Right hindlimb (tissue), 1 donor: ENCODE measurements at regions not wholly inside any gene's neighbourhood (a gene's known extent, or its start where the extent isn't known, plus 50 kb on each side); places are given as distances from the start of the nearest gene placed in this dataset.
"Not testable (repeated sequence)": the region's sequence is repeated elsewhere in the genome, so short reads cannot be mapped to it uniquely, and the experiment has no call there.

Experiments
- DNase-seq: peaks from one replicate; pipeline ENCODE4 v3.0.0-alpha.2; 2018

DNA sequence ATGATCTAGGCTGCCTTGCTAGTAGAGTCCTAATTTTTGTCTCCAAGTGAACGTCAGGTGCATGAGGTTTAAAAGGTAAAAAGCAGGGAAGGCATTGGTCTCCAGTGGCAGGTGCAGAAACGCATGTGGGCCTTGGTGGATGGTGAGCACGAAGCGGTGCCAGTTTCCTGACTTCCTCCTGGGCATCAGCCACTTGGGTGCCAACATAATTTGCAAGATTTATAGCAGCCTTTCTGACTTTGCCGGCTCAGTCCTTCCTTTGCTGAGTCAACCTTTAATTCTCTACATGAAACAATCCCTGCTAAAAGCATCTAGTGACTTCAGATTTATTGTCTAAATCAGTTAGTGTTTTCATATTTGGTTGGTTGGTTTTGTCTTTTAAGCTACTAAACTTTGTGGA is 355.7 kb upstream of the TMEM132C start:
- DNase-seq: no peak

DNA sequence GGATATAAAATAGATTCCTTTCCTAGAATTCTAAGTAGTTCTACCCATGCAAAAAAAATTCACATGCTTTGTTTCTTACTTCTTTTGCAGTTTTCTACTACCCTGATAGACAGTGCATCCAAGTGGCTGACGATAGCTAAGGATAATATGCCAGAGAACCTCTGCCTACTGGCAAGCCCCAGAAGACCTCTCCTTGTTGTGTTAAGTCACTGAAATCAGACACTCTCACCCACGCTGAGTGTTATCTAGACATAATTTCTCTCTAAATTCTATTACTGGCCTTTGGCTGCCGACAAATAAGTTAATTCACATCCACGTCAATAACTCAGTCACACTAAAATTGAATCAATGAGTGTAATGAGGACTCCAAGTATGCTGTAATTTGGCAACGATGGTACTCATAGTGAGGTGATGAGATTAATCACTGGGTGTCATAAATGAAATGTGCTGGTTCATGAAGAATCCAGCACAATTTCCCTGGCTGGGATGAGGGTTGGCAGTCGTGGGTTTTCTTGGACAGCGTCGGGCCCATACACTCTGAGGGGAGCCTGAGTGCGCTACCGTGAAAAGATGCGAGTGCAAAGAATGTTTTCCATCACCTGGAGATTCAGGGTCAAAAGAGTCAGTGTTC is 354.8 kb upstream of the TMEM132C start:
- DNase-seq: no peak

DNA sequence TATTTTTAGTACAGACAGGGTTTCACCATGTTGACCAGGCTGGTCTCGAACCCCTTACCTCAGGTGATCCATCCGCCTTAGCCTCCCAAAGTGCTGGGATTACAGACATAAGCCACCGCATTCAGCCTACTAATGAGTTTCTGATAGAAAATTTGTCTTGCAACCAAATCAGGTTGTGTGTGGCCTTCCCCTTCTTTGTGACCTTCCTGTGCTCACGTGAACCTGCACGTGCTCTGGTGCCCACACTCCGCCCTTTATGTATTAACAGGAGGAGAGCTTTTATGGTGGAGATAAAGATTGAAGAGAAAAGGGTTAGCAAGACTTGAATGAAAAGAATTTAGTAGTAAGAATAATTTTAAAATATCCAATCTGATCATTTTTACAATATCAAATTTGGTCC is 343.5 kb upstream of the TMEM132C start:
- no peak for DNase-seq

DNA sequence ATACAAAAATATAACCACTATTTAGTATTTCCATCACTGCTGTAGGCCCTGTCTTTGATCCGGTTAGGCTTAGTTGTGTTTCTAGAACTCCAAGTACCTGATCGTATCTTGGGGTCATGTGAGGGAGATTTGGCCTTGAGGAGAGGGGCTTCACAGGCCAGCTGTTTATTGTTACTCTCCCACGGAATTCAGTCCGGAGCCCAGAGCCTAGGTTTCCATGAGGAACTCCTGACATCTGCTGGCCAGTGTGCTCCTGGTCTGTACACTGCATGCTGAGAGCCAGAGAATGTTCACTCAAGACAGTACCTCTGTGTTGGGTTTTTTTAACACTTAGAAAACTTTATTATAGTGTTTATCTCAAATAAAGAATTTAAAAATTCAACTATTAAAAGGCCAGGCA is 341.0 kb upstream of the TMEM132C start:
- DNase-seq: peak; percentile 65

DNA sequence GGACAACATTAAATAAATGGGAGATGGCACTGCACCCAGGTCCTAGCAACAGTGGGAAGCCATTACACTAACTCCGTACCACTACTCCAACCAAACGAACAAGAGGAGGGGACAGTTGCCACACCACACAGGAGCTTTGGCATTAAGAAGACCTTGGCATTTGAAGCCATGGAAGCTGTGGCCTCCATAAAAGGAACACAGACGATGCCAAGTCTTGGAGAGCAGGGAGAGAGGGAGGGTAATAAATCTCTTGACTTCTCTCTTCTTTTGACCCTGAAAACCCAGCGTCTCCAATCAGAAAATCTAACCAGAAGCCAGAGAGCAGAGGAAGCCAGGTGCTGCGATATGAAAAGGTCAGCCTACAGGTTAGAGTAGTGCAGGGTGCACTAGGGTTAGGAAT is 338.8 kb upstream of the TMEM132C start:
- no peak for DNase-seq

DNA sequence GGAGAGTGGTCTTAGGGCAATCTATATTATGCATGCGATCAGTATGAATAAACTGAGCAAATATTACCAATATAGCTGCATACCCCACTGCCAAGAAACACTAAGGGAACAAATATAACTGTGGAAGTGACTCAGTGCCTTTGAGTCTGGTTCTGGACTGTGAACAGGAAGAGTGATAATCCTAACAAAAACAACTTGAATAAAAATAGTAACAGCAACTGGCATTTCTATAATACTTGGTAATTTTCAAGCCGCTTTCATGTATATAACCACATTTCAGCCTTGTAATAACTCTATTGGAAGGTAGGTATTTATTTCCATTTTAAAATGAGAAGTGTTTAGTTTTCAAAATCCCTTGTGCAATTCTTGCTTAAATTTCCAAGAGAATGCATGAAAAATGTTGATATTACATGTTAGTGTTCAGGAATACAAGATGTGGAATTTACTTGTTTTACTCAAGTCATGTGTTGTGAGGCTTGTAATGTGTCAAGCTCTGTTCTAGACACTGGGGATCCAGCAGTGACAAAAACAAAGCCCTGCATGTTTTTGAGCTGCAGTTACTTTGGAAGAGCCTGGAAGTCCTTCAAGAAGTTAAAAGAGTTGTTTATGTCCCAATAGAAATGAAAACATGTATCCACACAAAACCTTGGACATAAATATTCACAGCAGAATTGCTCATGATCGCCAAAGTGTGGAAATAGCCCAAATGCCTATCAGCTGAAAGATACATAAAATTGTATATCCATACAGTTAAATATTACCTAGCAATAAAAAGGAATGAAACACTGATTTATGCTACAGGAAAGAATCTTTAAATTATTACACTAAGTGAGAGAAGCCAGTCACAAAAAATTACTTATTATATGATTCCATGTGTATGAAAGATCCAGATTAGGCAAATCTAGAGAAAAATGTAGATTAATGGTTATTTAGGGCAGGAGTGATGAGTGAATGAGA is 338.1 kb upstream of the TMEM132C start:
- no peak for DNase-seq

DNA sequence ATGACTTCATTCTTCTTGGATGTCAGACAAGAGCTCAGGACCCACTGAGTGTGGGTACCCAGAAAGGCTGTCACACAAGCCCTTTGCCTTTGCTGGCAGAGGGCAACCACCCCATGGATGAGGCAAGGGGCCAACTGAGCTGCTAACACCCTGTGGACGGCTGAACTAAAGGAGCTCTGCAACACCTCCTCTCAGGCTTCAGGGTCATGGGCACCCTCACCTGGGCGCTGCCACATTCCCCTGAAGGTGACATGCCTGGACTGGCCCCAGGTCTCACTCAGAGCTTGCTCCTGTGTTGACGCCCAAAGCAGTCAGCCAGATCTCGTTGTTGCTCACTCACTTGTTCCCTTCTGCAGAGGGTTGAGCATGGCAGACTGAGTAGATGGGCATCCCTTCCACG is 336.8 kb upstream of the TMEM132C start:
- no peak for DNase-seq

DNA sequence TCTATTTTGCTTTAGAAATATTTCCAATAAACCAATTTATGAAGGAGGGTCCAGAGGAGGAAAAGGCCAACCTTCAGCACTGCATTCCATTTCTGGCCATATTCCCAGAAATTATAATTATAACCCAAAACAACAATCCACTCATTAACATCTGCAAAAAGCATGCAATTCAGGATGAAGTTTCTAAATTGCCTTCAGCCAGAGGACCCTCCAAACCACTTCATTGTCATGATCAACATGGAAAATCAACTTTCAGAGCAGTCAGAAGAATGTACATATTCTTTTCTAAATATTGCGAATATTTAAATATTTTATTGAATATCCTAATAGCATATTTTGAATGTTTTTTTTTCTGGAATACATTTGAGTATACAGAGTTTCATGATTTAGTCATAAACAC is 332.6 kb upstream of the TMEM132C start:
- DNase-seq: no peak

DNA sequence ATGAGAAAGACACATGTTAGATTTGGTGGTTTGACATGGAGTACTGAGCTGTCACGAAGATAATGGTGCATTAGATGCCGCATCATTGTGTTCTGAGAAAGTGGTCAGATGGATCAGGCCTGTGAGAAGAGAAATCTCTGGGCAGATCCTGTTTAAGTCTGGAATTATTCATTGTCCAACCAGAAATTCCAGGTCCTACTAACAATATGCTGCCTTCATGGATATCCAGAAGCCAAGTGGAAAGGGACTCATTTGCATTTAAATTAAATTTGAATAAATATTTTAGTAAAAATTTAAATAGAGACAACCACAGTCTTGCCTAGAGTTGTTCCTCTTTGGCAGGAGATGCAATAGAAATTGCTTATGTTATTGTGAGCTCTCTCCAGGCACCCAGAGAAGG is 330.5 kb upstream of the TMEM132C start:
- no peak for DNase-seq

DNA sequence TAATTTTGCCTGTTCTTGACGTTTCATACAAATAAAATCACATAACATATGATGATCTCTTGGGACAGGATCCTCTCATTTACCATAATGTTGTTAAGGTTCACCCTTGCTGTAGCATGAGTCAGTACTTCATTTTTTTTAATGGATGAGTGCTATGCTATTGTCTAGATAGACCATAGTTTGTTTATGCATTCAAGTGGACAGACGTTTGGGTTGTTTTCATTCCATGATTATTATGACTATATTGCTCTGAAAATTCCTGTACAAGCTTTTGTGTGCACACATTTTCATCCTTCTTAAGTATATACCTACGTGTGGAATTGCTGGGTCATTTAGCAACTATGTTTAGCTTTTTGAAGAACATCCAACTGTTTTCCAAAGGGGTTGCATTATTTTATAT is 325.6 kb upstream of the TMEM132C start:
- no peak for DNase-seq

DNA sequence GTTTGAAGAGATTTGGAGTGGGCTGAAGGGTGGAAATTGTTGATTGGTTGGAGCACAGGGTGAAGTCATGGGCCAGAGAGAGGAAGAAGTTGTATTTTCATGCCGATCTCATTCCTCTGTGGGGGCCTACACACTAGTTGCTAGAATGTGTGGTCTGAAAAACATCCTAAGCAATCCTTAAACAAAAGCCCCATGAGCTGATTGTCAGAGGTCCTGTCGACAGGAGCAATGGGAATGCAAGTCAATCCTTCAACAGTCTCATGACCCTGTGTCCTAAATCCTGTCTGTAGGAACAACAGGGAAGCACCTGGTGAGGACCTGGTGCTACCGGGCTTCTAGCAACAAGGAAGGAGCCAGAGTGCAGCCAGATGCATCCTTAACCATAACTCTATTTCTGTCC is 324.0 kb upstream of the TMEM132C start:
- DNase-seq: no peak

DNA sequence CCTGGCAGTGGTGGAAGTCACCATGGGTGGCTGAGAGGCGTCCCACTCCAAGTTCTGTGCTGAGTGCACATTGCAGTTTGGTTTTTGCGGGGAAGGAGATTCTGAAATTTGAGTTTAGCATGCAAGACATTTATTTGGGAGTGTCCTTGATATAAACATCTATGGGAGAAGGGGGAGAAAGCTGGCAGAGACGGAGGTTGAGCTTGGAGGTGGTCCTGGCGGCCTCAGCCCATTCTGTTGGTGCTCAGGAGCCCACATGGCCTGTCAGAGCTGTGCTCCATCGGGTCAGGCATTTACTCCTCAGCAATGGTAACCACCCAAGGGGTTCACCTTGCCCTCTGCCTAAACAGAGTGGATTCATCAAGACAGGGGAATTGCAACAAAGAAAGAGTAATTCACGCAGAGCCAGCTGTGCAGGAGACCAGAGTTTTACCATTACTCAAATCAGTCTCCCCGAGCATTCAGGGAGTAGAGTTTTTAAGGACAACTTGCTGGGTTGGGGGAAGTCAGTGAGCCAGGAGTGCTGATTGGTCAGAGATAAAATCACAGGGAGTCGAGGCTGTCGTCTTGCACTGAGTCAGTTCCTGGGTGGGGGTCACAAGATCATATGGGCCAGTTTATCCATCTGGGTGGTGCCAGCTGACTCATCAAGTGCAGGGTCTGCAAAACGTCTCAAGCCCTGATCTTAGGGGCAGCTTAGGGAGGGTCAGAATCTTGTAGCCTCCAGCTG is 323.3 kb upstream of the TMEM132C start:
- no peak for DNase-seq

DNA sequence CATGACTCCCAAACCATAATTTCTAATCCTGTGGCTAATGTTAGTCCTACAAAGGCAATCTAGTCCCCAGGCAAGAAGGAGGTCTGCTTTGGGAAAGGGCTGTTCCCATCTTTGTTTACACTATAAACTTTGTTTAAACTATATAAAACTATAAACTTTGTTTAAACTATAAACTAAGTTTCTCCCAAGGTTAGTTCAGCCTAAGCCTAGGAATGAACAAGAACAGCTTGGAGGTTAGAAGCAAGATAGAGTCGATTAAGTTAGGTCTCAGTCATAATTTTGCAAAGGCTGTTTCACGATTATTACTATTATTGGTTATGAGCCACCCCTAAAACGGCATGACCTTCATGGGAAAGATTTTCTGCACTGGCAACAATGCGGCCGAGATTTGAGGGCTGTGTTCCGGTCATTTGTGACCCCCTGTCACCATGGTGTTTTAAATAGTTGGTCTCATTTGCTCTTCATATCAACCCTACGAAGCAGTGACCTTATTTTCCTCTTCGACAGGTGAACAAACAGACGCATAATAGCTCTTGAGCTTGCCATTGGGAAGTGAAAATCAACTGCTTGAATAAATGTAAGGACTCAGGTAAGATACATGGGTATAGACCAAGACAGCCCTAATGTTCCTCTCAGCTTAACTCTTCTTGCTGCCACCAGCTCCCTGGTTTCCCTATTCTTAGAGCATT is 322.6 kb upstream of the TMEM132C start:
- no peak for DNase-seq

DNA sequence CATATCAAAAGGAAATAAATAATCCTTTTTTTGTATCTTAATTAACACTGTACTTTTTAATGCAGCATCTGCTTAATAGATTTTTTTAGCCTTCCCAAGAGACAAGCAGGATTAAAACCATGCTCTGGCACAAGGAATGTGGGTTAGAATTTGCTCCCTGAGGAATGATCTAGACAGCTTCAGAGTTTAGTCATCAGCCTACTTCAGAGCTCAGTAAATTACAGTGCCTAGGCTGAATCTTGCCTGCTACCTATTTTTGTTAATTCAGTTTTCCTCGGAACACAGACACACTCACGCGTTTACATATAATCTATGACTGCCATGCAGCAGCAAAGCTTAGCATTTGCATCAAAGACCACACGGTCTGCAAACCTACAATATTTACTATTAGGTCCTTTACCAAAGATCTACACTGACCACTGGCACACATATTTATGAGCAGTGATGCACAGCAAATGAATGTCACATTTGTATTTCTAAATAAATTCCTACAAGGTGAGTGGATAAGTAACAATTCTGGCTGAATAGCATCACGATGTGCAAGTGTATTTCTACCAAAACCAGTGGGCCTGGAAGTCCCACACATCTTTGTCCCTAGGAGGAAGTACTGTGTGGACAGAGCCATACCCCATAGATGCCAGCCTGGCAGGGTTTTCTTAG is 309.8 kb upstream of the TMEM132C start:
- DNase-seq: no peak

DNA sequence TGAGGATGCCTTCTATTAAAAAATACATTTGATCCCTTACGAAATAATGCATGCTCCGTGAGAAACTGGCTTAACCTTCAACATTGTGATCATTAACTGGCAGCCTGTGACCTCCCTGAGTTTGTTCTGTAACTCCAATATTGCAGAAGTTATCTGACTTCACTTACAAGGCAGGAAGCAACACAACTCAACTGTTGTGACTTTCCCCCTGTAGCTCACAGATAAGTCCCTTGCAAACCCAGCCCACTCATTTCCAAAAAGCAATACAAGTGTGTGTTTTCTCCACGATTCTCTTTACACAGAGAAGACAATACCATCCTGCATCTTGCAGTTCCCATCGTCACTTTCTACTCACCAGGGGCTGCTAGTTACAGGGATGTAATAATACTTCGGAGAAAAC is 304.7 kb upstream of the TMEM132C start:
- no peak for DNase-seq

DNA sequence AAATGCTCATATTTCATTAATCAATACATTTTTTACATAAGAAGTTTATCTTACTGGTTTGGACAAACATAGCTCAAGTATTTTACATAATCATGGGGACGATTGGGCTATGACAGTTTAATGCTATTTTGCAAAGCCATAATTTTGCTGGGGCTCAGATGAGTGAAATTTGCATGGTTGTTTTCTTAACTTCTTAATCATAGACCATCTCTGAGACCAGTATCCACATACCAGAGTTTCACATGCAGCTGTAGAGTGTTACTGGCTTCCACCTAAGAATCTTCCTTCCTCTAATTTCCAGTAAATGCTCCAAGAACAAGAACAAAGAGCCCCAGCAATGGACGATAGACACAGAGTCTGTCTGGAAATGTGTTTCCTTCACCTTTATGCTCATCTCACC is 303.0 kb upstream of the TMEM132C start:
- DNase-seq: no peak

DNA sequence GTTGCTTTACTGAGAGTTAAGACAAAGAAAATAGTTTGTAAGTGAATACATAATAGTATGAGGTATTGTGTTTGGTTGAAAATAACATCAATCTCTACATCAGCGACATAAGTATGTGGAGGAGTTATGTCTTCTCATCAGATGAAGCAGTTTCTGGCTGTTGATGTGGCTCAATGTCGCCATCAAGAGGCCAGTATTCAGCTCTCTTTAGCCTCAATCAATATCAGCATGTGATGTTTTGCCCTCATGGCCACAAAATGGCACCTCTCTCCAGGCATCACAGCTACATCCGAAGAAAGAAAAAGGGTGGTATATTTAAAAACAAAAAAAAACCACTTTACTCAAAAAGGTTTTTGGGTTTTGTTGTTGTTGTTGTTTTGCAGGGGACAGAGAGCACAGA is 302.3 kb upstream of the TMEM132C start:
- no peak for DNase-seq

DNA sequence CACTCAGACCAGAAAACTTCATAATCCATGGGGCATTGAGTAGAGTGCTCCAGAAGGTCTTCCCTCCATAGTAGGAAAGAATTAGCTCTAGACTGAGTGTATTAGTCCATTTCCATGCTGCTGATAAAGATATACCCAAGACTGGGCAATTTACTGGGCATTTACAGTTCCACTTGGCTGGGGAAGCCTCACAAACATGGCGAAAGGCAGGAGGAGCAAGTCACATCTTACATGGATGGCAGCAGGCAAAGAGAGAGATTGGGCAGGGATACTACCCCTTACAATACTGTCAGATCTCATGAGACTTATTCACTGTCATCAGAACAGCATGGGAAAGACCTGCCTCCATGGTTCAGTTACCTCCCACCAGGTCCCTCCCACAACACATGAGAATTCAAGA is 300.6 kb upstream of the TMEM132C start:
- DNase-seq: no peak

DNA sequence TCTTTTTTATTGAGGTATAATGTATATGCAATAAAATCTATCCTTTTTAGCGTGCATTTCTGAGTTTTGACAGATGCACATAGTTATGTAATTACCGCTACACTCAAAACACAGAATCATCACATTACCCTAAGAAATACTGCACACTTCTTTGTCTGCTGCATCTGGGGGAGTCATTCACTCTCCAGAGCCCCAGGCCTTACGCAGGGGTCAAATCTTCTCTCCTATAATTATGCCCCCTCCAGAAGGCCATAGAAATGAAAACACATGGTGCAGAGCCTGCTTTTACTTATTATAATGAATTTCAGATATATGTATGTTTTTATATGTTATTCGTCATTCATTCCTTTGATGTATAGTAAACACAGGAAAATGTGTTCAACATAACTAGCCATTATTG is 296.5 kb upstream of the TMEM132C start:
- no peak for DNase-seq

DNA sequence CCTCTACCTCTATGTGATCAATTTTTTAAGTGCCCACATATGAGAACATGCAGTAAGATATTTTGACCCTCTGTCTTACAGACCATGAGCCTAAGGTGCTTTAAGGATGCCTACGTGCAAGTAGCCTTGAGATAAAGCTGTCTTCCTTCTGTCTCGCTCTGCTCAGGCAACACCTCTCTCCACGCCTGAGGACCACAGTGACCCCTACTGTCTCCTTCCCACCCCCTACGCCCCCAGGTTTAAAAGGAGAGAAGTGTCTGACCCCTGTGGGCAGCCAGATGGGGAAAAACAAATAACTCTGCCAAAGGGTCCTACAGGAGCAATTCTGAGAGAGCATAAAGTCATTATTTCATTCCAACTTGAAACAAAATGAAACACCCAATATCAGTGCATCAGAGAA is 286.4 kb upstream of the TMEM132C start:
- DNase-seq: no peak

DNA sequence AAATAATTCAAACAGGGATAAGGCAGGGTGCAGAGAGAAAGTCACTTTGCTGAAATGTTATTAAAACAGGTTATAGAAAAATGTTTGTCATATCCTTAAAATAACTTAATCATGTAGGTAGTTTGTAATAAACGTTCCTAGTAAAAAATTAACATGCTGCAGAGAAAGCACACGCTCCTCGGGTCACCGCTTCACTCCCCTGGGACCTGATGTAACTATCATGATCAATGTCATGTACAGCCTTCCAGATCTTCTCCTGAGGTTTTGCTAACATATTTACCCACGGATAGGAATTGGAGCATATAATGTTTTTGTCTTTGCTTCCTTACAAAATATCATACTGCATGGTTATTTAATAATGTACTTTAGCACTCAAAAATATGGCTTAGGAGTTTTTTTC is 285.1 kb upstream of the TMEM132C start:
- DNase-seq: no peak

DNA sequence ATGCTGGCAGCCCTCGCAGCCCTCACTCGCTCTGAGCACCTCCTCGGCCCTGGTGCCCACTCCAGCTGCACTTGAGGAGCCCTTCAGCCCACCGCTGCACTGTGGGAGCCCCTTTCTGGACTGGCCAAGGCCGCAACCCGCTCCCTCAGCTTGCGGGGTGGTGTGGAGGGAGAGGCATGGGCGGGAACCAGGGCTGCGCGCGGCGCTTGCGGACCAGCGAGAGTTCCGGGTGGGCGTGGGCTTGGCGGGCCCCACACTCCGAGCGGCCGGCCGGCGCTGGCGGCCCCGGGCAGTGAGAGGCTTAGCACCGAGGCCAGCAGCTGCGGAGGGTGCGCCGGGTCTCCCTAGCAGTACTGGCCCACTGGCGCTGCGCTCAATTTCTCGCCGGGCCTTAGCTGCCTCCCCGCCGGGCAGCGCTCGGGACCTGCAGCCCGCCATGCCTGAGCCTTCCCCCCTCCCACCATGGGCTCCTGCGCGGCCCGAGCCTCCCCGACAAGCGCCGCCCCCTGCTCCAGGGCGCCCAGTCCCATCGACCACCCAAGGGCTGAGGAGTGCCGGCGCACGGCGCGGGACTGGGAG is 283.7 kb upstream of the TMEM132C start:
- not testable (repeated sequence) for DNase-seq
